ENCODE measurements at regions not wholly inside any gene's neighbourhood (a gene's known extent, or its start where the extent isn't known, plus 50 kb on each side); places are given as distances from the start of the nearest gene placed in this dataset.
"Not testable (repeated sequence)": the region's sequence is repeated elsewhere in the genome, so short reads cannot be mapped to it uniquely, and the experiment has no call there.

GRCh38 chr1:234785922-234786321 lies 175.9 kb upstream of the IRF2BP2 start:
- not testable (repeated sequence) for TF ChIP-seq CTCF (conservative IDR thresholded peaks at IDR 0.05; ENCODE audit: low read length); EZH2phosphoT487 (IDR thresholded peaks at IDR 0.05; ENCODE audit: borderline replicate concordance, low read depth, low read length)

Data from OCI-LY7 (cell line).